CD4-positive, alpha-beta T cell treated with Interleukin-6 for 4 hours (primary cell): ENCODE measurements at regions not wholly inside any gene's neighbourhood (a gene's known extent, or its start where the extent isn't known, plus 50 kb on each side); places are given as distances from the start of the nearest gene placed in this dataset.
"Not testable (repeated sequence)": the region's sequence is repeated elsewhere in the genome, so short reads cannot be mapped to it uniquely, and the experiment has no call there.

ENCODE experiments used
- DNase-seq: peaks from one replicate; pipeline ENCODE4 v3.0.0-alpha.2; 2020; ENCODE audit warnings: mixed read lengths

- DNase-seq = no peak
Measured at GRCh38 chr1:199242147-199242546, 603.3 kb downstream of the PTPRC start.

DNA sequence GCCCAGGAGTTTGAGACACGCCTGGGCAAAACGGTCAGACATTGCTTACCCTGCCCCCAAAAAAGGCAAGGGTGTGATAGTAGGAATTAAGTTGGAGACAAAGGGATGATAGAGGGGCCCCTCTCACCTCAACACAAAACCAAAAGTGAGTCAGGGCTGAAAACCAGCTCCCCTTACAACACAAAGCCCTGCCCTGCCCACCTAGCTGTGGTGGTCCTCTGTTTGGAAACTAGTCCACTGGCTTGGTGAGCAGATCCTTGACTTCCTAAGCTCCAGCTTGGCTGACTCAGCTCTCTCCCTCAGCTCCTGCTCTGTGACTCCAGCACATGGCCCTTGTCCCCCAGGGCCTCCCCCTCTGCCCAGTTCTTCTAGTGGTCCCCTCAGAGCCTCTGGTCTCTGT lies 603.8 kb downstream of the PTPRC start:
- DNase-seq = no peak

DNA sequence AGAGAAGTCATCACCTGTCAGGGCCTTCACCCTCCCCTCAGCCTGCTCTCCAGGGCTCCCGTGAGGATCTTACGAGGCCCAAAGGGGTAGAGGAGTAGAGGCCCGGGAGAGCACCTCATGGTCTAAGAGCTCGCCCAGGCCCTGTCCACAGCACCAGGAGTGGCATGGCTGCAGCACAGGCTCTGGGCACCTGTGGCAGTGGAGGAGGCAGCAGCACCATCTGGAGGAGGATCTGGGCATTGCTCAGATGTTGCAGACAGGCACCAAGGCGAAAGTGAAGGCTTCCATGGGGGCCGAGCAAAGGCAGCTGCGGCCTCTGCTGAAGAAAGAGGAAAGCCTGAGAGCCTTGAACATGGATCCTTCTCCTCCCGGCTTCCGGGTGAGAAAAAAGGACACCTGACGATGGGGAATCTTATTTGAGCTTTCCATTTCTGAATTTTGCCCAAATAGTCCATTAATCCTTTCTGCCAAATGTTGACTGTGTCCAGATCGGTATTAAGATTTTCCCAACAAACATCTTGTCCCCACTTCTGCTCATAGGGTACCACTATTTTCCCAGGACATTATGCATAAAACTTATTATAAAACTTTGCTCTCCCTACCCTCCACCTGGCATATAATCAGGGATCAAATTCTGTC lies 604.7 kb downstream of the PTPRC start:
- peak; percentile 61 for DNase-seq

- DNase-seq = no peak
Measured at GRCh38 chr1:199245946-199246345, 607.1 kb downstream of the PTPRC start.

DNA sequence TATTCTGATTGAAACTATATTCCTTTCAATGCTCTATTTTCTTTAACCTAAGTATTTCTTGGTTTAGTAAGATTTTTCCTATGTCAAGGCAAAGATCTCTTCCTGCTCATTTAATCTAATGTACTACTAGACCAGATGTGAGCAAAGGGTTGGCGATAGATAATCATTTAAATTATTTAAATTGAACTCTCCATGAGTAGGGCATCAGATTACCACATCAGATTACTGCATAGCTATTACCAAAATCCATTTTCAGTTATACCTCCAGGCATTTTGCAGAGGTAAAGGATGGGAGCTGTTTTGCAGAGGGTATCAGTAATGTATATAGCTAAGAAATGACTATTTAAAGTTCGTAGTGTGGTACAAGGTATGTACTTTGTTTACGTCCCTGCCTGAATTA lies 607.9 kb downstream of the PTPRC start:
- DNase-seq = no peak

GRCh38 chr1:199247891-199248290 lies 609.1 kb downstream of the PTPRC start:
- no peak for DNase-seq

DNA sequence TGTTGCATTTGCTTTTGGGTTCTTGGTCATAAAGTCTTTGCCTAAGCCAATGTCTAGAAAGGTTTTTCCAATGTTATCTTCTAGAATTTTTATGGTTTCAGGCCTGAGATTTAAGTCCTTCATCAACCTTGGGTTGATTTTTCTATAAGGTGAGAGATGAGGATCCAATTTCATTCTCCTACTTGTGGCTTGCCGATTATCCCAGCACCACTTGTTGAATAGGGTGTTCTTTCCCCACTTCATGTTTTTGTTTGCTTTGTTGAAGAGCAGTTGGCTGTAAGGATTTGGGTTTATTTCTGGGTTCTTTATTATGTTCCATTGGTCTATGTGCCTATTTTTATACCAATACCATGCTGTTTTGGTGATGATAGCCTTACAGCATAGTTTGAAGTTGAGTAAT lies 615.2 kb downstream of the PTPRC start:
- not testable (repeated sequence) for DNase-seq

DNA sequence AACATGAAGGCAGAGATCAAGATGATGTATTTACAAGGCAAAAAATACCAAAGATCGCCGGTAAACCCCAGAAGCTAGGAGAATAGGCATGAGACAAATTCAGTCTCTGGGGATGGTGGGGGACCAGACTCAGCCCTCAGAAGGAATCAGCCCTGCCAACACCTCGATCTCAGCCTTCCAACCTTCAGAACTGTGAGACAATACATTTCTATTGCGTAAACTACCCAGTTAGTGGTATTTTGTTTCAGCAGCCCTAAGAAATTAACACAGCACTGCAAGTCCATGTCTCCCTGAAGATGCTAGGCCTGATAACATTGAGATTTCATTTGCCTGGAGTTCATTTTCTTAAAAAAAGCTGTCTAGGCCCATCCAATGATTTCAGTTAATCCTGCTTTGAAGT lies 622.5 kb downstream of the PTPRC start:
- DNase-seq = no peak

GRCh38 chr1:199264283-199264682 lies 625.4 kb downstream of the PTPRC start:
- no peak for DNase-seq

- no peak for DNase-seq
Measured at GRCh38 chr1:199264911-199265310, 626.1 kb downstream of the PTPRC start.

- DNase-seq = no peak
Measured at GRCh38 chr1:199265319-199265718, 626.5 kb downstream of the PTPRC start.

- no peak for DNase-seq
Measured at GRCh38 chr1:199269241-199269640, 630.4 kb downstream of the PTPRC start.

DNA sequence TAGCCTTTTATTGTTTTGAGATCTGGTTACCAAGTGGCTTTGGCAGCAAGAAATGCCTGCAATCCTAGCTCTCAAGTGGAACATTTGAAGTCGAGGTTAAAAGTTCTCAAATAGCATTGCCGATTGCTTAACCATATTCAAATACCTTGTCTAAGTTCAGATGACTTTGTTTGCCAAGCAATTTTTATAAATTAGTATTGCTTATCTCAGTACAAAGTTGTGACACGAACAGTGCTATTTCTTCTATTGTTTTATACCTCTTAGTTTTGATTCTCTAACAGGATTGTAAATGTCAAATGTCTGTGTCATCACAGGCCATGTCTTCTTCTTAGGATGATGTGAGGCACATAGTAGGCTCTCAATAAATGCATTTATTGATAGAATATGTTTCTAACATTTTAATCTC lies 633.3 kb downstream of the PTPRC start:
- DNase-seq = no peak

- no peak for DNase-seq
Measured at GRCh38 chr1:199272628-199273086, 633.8 kb downstream of the PTPRC start.

DNA sequence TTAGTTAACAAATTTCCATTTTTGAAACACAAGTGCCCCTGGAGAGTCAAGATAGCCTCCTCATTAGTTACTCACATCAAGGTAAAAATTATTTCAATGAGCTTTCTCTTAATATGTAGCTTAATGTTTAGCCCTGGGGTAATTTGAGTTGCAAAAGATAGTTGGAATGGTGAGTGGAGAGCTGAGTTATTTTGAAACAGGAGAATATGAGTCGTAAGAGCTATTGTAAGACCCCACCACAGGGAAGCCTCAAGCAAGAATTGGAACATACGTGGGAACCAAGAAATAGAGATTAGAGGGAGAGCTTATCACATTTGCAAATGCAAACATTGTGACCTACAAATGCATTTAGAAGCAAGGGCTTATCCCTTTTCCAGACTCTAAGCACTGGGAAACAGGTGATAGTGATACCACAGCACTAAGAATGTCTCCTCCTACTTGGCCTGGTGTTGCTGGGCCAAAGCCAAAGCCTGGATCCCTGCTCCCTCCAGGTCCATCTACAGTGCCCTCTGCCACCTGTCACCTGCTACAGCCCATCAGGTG lies 635.1 kb downstream of the PTPRC start:
- no peak for DNase-seq

DNA sequence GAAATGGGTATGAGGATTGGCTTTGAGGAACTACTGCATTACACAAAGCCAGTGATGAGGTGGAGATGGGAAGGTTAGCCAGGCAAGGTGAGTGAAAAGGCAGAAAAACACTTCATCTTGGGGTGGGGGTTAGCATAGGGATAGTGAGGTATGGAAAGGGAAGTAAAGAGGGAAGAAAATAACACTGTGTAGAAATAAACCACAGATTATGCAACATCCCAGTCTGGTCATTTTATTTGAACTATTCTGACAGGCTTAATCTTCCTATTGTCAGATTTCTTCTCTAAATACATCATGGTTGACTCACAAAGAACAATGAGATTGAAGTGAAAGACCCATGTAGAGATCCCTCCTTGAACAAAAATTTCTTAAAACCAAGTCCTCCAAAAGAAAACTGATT lies 640.2 kb downstream of the PTPRC start:
- DNase-seq = no peak

- no peak for DNase-seq
Measured at GRCh38 chr1:199279872-199280645, 641.2 kb downstream of the PTPRC start.

GRCh38 chr1:199282751-199283305 lies 644.0 kb downstream of the PTPRC start:
- no peak for DNase-seq

GRCh38 chr1:199283794-199284193 lies 645.0 kb downstream of the PTPRC start:
- DNase-seq = no peak

DNA sequence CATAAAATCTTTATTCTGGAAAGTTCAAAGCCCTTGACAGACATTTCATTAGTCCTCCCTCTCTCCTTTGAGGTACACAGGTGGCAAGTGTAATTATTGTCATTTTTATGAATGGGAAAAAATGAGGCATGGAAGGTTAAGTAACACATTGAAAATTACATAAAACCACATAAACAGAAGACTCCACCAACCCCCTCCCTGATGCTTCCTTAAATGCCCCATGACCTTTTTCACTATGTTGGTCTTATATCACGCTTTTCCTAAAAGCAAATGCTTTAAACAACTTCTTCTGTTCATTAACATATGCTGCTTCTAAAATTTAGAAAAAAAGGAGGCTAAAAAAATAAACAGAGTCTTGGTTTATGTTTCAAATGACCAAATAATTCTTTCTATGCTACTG lies 648.4 kb downstream of the PTPRC start:
- DNase-seq = no peak

- no peak for DNase-seq
Measured at GRCh38 chr1:199287647-199288046, 648.8 kb downstream of the PTPRC start.

- no peak for DNase-seq
Measured at GRCh38 chr1:199290186-199290585, 651.3 kb downstream of the PTPRC start.

DNA sequence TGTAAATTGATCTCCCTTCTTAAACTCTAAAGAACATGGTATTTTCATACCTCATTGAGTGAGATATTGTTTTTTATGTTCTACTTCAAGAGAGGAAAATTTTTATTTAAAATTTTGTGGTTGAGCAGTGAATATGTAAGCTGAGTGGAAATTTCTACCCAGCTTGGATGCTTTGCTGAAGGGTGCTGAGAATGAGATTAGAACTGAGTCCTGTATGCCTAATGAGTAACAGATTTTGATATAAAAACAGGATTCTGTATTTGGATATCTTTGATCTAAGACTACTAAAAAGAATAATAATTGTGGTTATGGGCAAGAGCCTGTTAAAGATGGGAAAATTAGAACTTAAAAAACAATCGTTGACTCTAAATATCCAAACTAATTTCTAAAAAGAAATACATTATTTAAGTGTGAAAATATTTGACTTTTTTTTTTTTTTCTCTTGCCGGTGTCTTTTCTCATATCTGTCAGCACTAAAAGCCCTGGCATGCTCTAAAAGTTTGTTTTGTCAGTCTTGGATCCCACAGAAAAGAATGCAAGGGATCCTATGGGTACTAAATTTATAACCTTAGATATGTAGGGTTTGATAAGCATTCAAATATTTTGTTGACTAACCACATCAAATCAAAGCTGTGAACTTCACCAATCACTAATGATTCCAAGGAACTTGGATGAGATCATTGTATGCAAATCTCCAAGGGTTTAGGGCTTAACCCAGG lies 652.3 kb downstream of the PTPRC start:
- DNase-seq = no peak
